SH-SY5Y (cell line): ENCODE measurements at regions not wholly inside any gene's neighbourhood (a gene's known extent, or its start where the extent isn't known, plus 50 kb on each side); places are given as distances from the start of the nearest gene placed in this dataset.

ENCODE experiments used
- GATA2 ChIP-seq: IDR thresholded peaks from 2 replicates; pipeline ENCODE4 v1.6.1; 2011; ENCODE audit warnings: mild to moderate bottlenecking, low read depth, low read length
- GATA3 ChIP-seq: IDR thresholded peaks from 2 replicates; pipeline ENCODE4 v1.6.1; 2011; ENCODE audit warnings: low read depth, mild to moderate bottlenecking, low read length, moderate library complexity

- TF ChIP-seq GATA3 (no peak), GATA2 (no peak)
Measured at GRCh38 chrX:40278340-40279090, 180.8 kb upstream of the BCOR start.
